ENCODE measurements at regions not wholly inside any gene's neighbourhood (a gene's known extent, or its start where the extent isn't known, plus 50 kb on each side); places are given as distances from the start of the nearest gene placed in this dataset.

DNA sequence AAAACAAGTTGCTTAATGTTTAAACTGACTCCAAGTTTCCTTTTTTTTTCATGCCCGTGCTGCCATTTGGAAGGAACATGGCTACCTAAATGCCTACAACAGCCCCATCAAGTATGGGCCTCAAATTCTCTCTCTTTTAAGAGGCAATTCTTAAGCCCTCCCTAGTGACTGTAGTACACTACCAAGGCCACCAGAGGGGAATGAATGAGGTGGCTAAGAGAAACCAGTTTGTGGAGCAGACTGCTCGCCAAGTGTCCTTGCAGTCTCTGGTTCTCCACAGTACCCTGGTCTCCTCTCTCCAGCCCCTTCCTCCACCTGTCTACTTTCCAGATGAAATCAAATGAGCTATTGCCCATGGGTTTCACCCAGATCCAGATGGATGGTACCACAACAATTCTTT lies 1809.6 kb downstream of the BRINP3 start:
- TF ChIP-seq EP300 (IDR thresholded peaks at IDR 0.05) (no peak), POLR2AphosphoS5 (IDR thresholded peaks at IDR 0.05) (no peak)

All from sigmoid colon (tissue), 4 donors.